ENCODE measurements at regions not wholly inside any gene's neighbourhood (a gene's known extent, or its start where the extent isn't known, plus 50 kb on each side); places are given as distances from the start of the nearest gene placed in this dataset.

DNA sequence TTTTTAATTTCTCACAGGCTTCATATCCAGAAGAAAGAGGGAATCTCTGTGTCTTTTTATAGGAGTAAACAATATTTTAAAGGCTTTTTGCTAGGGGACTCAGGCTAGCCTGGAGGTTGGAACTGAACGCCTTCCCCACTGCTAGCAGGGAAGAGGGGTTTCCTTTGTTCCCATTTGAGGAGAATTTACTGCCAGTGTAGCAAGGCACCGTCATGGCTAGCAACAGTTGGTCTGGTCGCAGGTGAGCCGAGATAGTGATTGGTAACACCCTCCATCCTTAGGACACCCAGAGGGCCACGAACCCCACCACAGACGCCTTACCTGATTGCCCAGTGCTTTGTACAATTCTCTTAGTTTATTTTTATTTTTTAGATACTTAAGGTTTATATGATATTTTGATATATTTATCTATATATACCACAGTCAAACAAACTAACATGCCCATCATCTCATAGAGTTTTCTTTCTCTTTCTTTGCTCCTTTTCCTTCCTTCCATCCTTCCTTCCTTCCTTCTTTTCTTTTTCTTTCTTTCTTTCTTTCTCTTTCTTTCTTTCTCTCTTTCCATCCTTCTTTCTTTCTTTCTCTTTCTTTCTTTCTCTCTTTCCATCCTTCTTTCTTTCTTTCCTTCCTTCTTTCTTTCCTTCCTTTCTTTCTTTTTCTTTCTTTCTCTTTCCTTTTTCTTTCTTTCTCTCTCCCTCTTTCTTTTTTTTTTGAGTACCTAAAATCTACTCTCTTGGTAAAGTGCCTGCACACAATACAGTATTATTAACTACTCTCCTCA, 219.0 kb upstream of the AKR1E2 start:
- TF ChIP-seq TAF1 (IDR thresholded peaks at IDR 0.05; ENCODE audit: borderline replicate concordance, low read depth, low read length) = no peak
- no peak for TF ChIP-seq POLR2A (IDR thresholded peaks at IDR 0.05; ENCODE audit: low read depth, low read length)

Measured in GM12892 (cell line).